Spleen (tissue), 11 donors: ENCODE measurements at regions not wholly inside any gene's neighbourhood (a gene's known extent, or its start where the extent isn't known, plus 50 kb on each side); places are given as distances from the start of the nearest gene placed in this dataset.

Experiments
- DNase-seq: peaks from one replicate; pipeline ENCODE4 v3.0.0-alpha.2; 2020
- H3K27ac ChIP-seq, 8 donors: fragments of 200-600 bp; sonication (generic) in 7 of 8; 1 replicate in 4 of 8; 2 replicates in 4 of 8; pipeline versions ENCODE4 v1.5.0 to v1.8.0; 2016 to 2021; ENCODE audit warnings: inconsistent platforms in 4 of 8, mild to moderate bottlenecking in 4 of 8, moderate library complexity in 1 of 8
- H3K27me3 ChIP-seq, 7 donors: fragments of 200-600 bp; sonication (generic) in 6 of 7; replicated peaks in 1 of 7; 1 replicate in 4 of 7; 2 replicates in 3 of 7; pipeline versions ENCODE4 v1.5.0 to v1.8.0; 2016 to 2021; ENCODE audit warnings: inconsistent platforms in 3 of 7, mild to moderate bottlenecking in 1 of 7
- H3K36me3 ChIP-seq, 6 donors: fragments of 200-600 bp; sonication (generic) in 5 of 6; 1 replicate in 4 of 6; 2 replicates in 2 of 6; pipeline versions ENCODE4 v1.5.0 to v1.8.0; 2016 to 2021; ENCODE audit warnings: inconsistent platforms in 2 of 6
- H3K4me1 ChIP-seq, 6 donors: fragments of 200-600 bp; sonication (generic) in 5 of 6; 1 replicate in 3 of 6; 2 replicates in 3 of 6; pipeline versions ENCODE4 v1.5.0 to v1.8.0; 2016 to 2021; ENCODE audit warnings: inconsistent platforms in 3 of 6
- H3K4me3 ChIP-seq, 8 donors: fragments of 200-600 bp; sonication (generic) in 7 of 8; 1 replicate in 4 of 8; 2 replicates in 4 of 8; pipeline versions ENCODE4 v1.5.0 to v1.8.0; 2016 to 2021; ENCODE audit warnings: inconsistent platforms in 4 of 8, mild to moderate bottlenecking in 4 of 8, moderate library complexity in 2 of 8
- H3K9me3 ChIP-seq, 8 donors: fragments of 200-600 bp; sonication (generic) in 7 of 8; 1 replicate in 4 of 8; 2 replicates in 4 of 8; pipeline versions ENCODE4 v1.5.0 to v1.8.0; 2016 to 2021; ENCODE audit warnings: inconsistent platforms in 4 of 8
- POLR2A ChIP-seq, 3 donors: fragments of 450-650 bp; IDR thresholded peaks; one replicate each; pipeline ENCODE4 v1.5.1; 2017; ENCODE audit warnings: antibody characterized with exemption in 3 of 3, mild to moderate bottlenecking in 1 of 3
- POLR2AphosphoS5 ChIP-seq, 3 donors: sonication (generic); formaldehyde crosslinking; IDR thresholded peaks; one replicate each; pipeline ENCODE4 v1.5.1; 2017; ENCODE audit warnings: antibody characterized with exemption in 3 of 3
- WGBS, 5 donors: extraction: QIAGEN DNeasy Blood & Tissue Kit in 3 of 5; methylation state at CpG; one replicate each; pipeline versions ENCODE4 v1.1.5 to v1.1.7; 2013 to 2018; 5-methylcytosine and 5-hydroxymethylcytosine counted together
- intact Hi-C: fragments of 100-400 bp; cut with DNase I; formaldehyde crosslinking; loops from one replicate; pipeline ENCODE4 v1.15.0; 2023; ENCODE audit warnings: low total_unique reads
- TF ChIP-seq, protein P1 (sequence below), 11 experiments: fragments of 200-600 bp in 7 of 11; fragments of 450-650 bp in 4 of 11; sonication (generic) in 4 of 11; IDR thresholded peaks in 8 of 11; conservative IDR thresholded peaks in 3 of 11; 1 replicate in 7 of 11; 2 replicates in 4 of 11; pipeline versions ENCODE4 v1.4.0 to v1.8.0; 2016 to 2021; ENCODE audit warnings: antibody characterized with exemption in 11 of 11, inconsistent platforms in 4 of 11, mild to moderate bottlenecking in 1 of 11
- donor health status: healthy with polysubstance abuse.
- donor health status: DM: no; HTN: no; CAD: no; lungs with moderate emphysema.
- donor health status: DM: no; HTN: no; CAD: no.
- donor health status: Bipolar disorder and iron deficiency.
- donor health status: healthy.
- donor health status: DM: no; HTN: no; CAD: no.
- donor health status: DM: yes; HTN: yes; CAD: no.

GRCh38 chr4:60709061-60709460, 491.1 kb upstream of the ADGRL3 start:
- H3K4me3 ChIP-seq, result no peak overlapping the region
- H3K27ac ChIP-seq, result no peak overlapping the region
- no peaks in the 10 kb centered on the region for H3K36me3 ChIP-seq
- TF ChIP-seq POLR2A (IDR thresholded peaks at IDR 0.05), result no peak
- no peak for TF ChIP-seq POLR2AphosphoS5 (IDR thresholded peaks at IDR 0.05)
- TF ChIP-seq, protein P1, sequence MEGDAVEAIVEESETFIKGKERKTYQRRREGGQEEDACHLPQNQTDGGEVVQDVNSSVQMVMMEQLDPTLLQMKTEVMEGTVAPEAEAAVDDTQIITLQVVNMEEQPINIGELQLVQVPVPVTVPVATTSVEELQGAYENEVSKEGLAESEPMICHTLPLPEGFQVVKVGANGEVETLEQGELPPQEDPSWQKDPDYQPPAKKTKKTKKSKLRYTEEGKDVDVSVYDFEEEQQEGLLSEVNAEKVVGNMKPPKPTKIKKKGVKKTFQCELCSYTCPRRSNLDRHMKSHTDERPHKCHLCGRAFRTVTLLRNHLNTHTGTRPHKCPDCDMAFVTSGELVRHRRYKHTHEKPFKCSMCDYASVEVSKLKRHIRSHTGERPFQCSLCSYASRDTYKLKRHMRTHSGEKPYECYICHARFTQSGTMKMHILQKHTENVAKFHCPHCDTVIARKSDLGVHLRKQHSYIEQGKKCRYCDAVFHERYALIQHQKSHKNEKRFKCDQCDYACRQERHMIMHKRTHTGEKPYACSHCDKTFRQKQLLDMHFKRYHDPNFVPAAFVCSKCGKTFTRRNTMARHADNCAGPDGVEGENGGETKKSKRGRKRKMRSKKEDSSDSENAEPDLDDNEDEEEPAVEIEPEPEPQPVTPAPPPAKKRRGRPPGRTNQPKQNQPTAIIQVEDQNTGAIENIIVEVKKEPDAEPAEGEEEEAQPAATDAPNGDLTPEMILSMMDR (IDR thresholded peaks at IDR 0.05 in 8 of 11, conservative IDR thresholded peaks at IDR 0.05 in 3 of 11), result no peak
- no peaks in the 10 kb centered on the region for H3K4me1 ChIP-seq
- no peaks in the 10 kb centered on the region for H3K27me3 ChIP-seq
- DNase-seq, result no peak
- H3K9me3 ChIP-seq, result peaks cover 0 to 8% (median 1%) of the 10 kb centered on the region in 8 donors
- WGBS, 5 donors, result 77 to 92% (median 90%) methylated on average over 2 of the region's 2 CpGs
- intact Hi-C loops, result no loop called here

DNA sequence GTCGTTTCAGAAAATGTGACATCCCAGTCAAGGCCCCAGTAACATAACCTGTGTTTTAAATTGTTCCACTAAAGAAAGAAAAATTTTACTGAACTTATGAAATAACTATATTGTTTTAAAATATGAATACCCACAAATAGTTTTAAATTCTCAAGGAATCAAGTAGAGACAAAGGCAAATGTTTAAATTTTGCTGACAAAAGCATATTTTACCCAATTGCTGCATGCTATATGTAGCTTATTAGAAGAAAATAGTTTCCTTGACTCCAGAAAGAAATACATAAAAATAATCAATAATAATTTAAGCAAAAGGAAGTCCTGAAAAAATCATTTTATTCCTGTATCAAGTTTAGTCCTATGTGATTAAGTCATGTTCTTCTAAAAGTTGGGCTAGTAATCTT, 481.3 kb upstream of the ADGRL3 start:
- intact Hi-C loops, result no loop called here
- H3K36me3 ChIP-seq, result no peaks in the 10 kb centered on the region
- no peak overlapping the region for H3K27ac ChIP-seq
- WGBS, 5 donors, result 42 to 73% (median 55%) methylated on average over 1 of the region's 1 CpG
- H3K4me1 ChIP-seq, result no peaks in the 10 kb centered on the region
- no peak overlapping the region for H3K4me3 ChIP-seq
- no peak for TF ChIP-seq POLR2AphosphoS5 (IDR thresholded peaks at IDR 0.05)
- TF ChIP-seq, protein P1 (IDR thresholded peaks at IDR 0.05 in 8 of 11, conservative IDR thresholded peaks at IDR 0.05 in 3 of 11), result no peak
- TF ChIP-seq POLR2A (IDR thresholded peaks at IDR 0.05), result no peak
- H3K27me3 ChIP-seq, result no peaks in the 10 kb centered on the region
- no peak for DNase-seq
- peaks cover 0 to 25% (median 8%) of the 10 kb centered on the region in 8 donors for H3K9me3 ChIP-seq

GRCh38 chr4:60721685-60722084, 478.4 kb upstream of the ADGRL3 start:
- Histone ChIP-seq H3K27me3 (no peaks in the 10 kb centered on the region), H3K4me1 (no peaks in the 10 kb centered on the region), H3K36me3 (no peaks in the 10 kb centered on the region), H3K27ac (no peak overlapping the region), H3K4me3 (no peak overlapping the region), H3K9me3 (peaks cover 0 to 15% (median 6%) of the 10 kb centered on the region in 8 donors)
- DNase-seq, result no peak
- intact Hi-C loops, result no loop called here
- WGBS, 5 donors, result 16 to 55% (median 38%) methylated on average over 1 of the region's 1 CpG
- TF ChIP-seq POLR2AphosphoS5 (IDR thresholded peaks at IDR 0.05), result no peak
- TF ChIP-seq POLR2A (IDR thresholded peaks at IDR 0.05), result no peak
- TF ChIP-seq, protein P1 (IDR thresholded peaks at IDR 0.05 in 8 of 11, conservative IDR thresholded peaks at IDR 0.05 in 3 of 11), result no peak

DNA sequence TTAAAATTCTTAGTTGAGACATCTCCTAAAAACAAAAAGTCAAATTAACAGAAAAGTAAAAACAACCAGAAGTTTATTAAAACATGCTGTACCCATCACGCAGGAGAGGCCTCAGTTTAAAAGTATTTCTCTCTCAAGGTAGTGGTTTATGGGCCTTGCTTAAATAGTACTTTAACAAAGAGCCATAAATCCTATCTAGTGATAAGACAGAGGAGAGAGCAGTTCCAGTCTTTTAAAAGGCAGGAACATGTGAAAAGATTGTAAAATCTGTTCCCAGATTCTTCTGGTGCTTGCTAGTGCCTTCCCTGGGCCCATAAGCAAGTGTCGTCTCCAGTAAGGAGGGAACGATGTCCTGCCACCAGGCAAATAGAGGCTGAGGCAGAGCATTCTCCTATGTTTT, 476.3 kb upstream of the ADGRL3 start:
- H3K9me3 ChIP-seq, result peaks cover 0 to 24% (median 10%) of the 10 kb centered on the region in 8 donors
- no peak for TF ChIP-seq POLR2AphosphoS5 (IDR thresholded peaks at IDR 0.05)
- TF ChIP-seq, protein P1 (IDR thresholded peaks at IDR 0.05 in 8 of 11, conservative IDR thresholded peaks at IDR 0.05 in 3 of 11), result no peak
- no peak for DNase-seq
- intact Hi-C loops, result no loop called here
- no peak overlapping the region for H3K27ac ChIP-seq
- H3K36me3 ChIP-seq, result no peaks in the 10 kb centered on the region
- WGBS, 5 donors, result 79 to 85% (median 84%) methylated on average over 3 of the region's 3 CpGs
- no peaks in the 10 kb centered on the region for H3K4me1 ChIP-seq
- H3K27me3 ChIP-seq, result no peaks in the 10 kb centered on the region
- H3K4me3 ChIP-seq, result no peak overlapping the region
